GM12875 (cell line): ENCODE measurements at regions not wholly inside any gene's neighbourhood (a gene's known extent, or its start where the extent isn't known, plus 50 kb on each side); places are given as distances from the start of the nearest gene placed in this dataset.

Source experiments
- H3K4me3 ChIP-seq: one replicate; pipeline ENCODE4 v1.5.1; 2011; ENCODE audit warnings: low read depth, low read length, control low read depth
- CTCF ChIP-seq: IDR thresholded peaks from 2 replicates; pipeline ENCODE4 v1.5.1; 2011; ENCODE audit warnings: low read depth, mild to moderate bottlenecking, control low read depth, inconsistent platforms, low read length, moderate library complexity, borderline replicate concordance; ENCODE audit not compliant: insufficient read depth

- TF ChIP-seq CTCF: no peak
- no peak overlapping the region for H3K4me3 ChIP-seq
Observed at GRCh38 chr2:180763263-180763989, 217.0 kb upstream of the UBE2E3 start.

- TF ChIP-seq CTCF: no peak
- H3K4me3 ChIP-seq: no peak overlapping the region
Observed at GRCh38 chr2:180761224-180761623, 219.2 kb upstream of the UBE2E3 start.

GRCh38 chr2:180759631-180760030 lies 220.8 kb upstream of the UBE2E3 start:
- H3K4me3 ChIP-seq: no peak overlapping the region
- no peak for TF ChIP-seq CTCF

- H3K4me3 ChIP-seq: no peak overlapping the region
- TF ChIP-seq CTCF: no peak
Observed at GRCh38 chr2:180753809-180754761, 226.3 kb upstream of the UBE2E3 start.

GRCh38 chr2:180751306-180751920 lies 229.0 kb upstream of the UBE2E3 start:
- TF ChIP-seq CTCF: no peak

GRCh38 chr2:180747728-180748127 lies 232.7 kb upstream of the UBE2E3 start:
- H3K4me3 ChIP-seq: no peak overlapping the region
- TF ChIP-seq CTCF: no peak

More at GRCh38 chr2:180751306-180751920, 229.0 kb upstream of the UBE2E3 start:
- no peak overlapping the region for H3K4me3 ChIP-seq

- TF ChIP-seq CTCF: no peak
- H3K4me3 ChIP-seq: no peak overlapping the region
Observed at GRCh38 chr2:180743401-180743800, 237.0 kb upstream of the UBE2E3 start.
